ENCODE measurements at regions not wholly inside any gene's neighbourhood (a gene's known extent, or its start where the extent isn't known, plus 50 kb on each side); places are given as distances from the start of the nearest gene placed in this dataset.
"Not testable (repeated sequence)": the region's sequence is repeated elsewhere in the genome, so short reads cannot be mapped to it uniquely, and the experiment has no call there.

DNA sequence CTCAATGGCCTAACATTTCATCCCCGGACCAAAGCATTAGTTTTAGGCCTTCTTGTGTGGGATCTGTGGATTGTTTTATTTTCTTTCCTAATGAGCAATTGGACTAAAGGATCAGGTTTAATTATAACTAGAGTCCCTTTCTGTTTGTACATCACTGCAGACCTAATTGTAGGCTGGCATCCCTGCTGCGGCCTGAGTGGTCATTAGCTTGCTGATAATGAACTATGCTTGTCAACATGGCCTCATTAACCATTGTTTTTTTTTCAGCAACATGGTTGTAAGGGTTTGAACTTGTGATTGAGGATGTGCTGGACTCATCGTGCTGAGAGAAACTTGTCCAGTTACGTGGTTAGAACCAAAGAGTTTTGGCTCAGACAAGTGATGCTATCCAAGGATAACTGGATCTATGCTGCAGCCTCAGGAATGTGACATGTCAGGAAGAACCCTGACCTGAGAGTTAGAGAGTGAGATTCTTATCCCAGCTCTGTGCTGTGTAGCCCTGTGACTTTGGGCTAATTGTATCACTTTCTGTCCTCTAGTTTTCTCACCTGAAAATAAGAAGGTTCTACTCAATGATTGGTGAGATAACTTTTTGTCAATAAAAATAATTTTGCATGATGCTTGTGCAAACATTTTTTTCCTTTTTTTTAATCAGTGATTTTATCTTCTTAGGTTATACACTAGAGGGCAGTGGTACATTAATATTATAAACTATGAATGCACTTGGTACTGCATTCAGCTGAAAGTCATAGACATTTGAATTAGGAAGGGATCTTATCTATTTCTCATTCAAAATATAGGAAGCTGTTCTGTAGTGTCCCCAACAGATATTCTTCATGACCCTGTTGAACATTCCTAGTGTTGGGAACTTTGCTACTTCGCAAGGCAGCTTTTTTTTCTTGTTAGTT, 140.9 kb downstream of the RNF144B start:
- 92 to 96% methylated on average over 4 to 5 of the region's 5 CpGs for WGBS, 2 experiments
- Histone ChIP-seq H3K27ac (ENCODE audit: insufficient read depth, low read depth, low read length, poor library complexity, severe bottlenecking) (no peak overlapping the region), H3K4me1 (ENCODE audit: control insufficient read depth, insufficient read depth, low read length) (peaks cover 4% of the 10 kb centered on the region), H3K36me3 (ENCODE audit: control insufficient read depth, insufficient read depth, low read length) (no peaks in the 10 kb centered on the region), H3K9me3 (ENCODE audit: control insufficient read depth, low read length) (no peaks in the 10 kb centered on the region), H3K4me3 (ENCODE audit: insufficient read depth, low read depth, low read length) (no peak overlapping the region), H3K27me3 (ENCODE audit: control insufficient read depth, insufficient read depth, low read length, poor library complexity, severe bottlenecking) (no peaks in the 10 kb centered on the region)

DNA sequence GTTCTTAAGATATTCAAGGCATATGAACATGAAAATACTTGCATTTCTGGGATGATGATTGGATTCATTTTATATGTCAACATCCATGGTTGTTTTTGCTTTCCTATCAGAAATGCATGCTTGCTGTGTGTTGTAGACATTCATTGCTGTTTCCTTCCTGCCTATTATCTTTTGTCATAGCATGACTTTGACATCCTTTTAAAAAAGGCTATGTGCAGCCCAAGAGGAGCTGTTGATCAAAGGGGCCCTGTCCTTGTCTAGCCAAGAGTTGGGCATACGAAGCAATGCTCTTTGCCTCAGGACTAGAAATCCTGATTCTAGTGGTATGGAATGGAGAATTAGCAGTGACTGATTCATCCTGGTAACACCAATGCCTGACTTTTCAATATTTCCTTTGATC, 143.1 kb downstream of the RNF144B start:
- no peak overlapping the region for H3K4me3 ChIP-seq (ENCODE audit: insufficient read depth, low read depth, low read length)
- H3K9me3 ChIP-seq (ENCODE audit: control insufficient read depth, low read length) = no peaks in the 10 kb centered on the region
- no peaks in the 10 kb centered on the region for H3K36me3 ChIP-seq (ENCODE audit: control insufficient read depth, insufficient read depth, low read length)
- H3K27me3 ChIP-seq (ENCODE audit: control insufficient read depth, insufficient read depth, low read length, poor library complexity, severe bottlenecking) = no peaks in the 10 kb centered on the region
- no peak overlapping the region for H3K27ac ChIP-seq (ENCODE audit: insufficient read depth, low read depth, low read length, poor library complexity, severe bottlenecking)
- 92 to 100% methylated on average over 1 of the region's 1 CpG for WGBS, 2 experiments
- H3K4me1 ChIP-seq (ENCODE audit: control insufficient read depth, insufficient read depth, low read length) = peaks cover 4% of the 10 kb centered on the region

DNA sequence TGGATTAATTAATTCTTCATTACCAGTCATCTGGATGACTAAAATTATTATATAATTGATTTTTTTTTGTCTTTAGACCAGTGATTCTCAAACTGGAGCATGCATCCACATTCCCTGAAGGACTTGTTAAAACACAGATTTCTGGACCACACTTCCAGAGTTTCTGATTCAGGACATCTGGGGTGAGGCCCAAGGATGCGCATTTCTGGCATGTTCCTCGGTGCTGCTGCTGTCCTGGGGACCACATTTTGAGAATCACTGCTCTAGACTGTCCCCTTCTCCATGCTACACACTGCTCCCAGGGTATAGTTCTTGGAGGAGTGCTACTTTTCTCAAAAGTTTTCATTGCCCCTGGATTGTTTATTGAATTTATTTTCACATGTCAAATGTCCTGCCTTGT, 145.0 kb downstream of the RNF144B start:
- Histone ChIP-seq H3K36me3 (ENCODE audit: control insufficient read depth, insufficient read depth, low read length) (no peaks in the 10 kb centered on the region), H3K4me3 (ENCODE audit: insufficient read depth, low read depth, low read length) (no peak overlapping the region), H3K27ac (ENCODE audit: insufficient read depth, low read depth, low read length, poor library complexity, severe bottlenecking) (no peak overlapping the region), H3K27me3 (ENCODE audit: control insufficient read depth, insufficient read depth, low read length, poor library complexity, severe bottlenecking) (no peaks in the 10 kb centered on the region), H3K4me1 (ENCODE audit: control insufficient read depth, insufficient read depth, low read length) (no peaks in the 10 kb centered on the region), H3K9me3 (ENCODE audit: control insufficient read depth, low read length) (no peaks in the 10 kb centered on the region)
- WGBS, 2 experiments = 92 to 96% methylated on average over 2 of the region's 2 CpGs

DNA sequence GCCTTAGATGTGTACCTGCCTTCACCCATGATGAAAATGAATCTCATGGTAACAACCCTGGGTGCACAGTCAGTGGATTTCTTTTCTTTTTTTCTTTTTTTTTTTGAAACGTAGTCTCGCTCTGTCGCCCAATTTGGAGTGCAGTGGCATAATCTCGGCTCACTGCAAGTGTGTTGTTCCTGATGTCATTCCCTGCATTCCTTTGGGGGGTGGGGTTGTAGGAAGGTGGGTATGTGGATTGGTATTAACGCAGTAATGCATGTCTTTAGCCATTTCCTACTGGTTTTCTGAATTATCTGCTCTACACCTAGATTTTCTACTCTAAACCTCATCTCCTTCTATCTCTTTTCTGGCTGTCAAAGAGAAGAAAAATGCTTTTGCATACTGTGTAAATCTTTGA, 146.6 kb downstream of the RNF144B start:
- Histone ChIP-seq H3K4me3 (ENCODE audit: insufficient read depth, low read depth, low read length) (no peak overlapping the region), H3K27me3 (ENCODE audit: control insufficient read depth, insufficient read depth, low read length, poor library complexity, severe bottlenecking) (no peaks in the 10 kb centered on the region), H3K9me3 (ENCODE audit: control insufficient read depth, low read length) (no peaks in the 10 kb centered on the region), H3K27ac (ENCODE audit: insufficient read depth, low read depth, low read length, poor library complexity, severe bottlenecking) (no peak overlapping the region), H3K36me3 (ENCODE audit: control insufficient read depth, insufficient read depth, low read length) (no peaks in the 10 kb centered on the region), H3K4me1 (ENCODE audit: control insufficient read depth, insufficient read depth, low read length) (no peaks in the 10 kb centered on the region)
- WGBS, 2 experiments = 59 to 78% methylated on average over 4 to 5 of the region's 5 CpGs

DNA sequence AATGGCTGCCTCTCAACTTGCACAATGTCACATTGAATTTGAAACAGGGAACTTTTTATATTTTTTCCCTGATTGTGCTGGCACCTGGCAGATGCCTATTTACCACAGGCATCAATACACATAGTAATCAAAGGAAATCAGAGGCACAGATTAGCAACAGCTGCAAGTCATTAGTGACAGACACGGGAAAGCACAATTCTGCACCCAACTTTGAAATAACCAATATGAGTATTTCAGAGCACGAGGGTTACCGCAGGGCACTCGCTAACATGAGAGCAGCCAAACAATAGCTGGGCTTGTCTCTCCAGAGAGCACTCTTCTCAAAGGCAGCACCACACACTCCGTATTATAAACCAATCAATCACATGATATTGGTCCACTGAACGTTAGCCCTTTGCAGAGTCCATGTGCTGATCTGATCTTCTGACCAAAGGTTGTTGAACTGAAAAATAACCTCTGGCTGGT, 149.5 kb downstream of the RNF144B start:
- 87 to 90% methylated on average over 6 of the region's 6 CpGs for WGBS, 2 experiments
- H3K27me3 ChIP-seq (ENCODE audit: control insufficient read depth, insufficient read depth, low read length, poor library complexity, severe bottlenecking) = no peaks in the 10 kb centered on the region
- H3K4me3 ChIP-seq (ENCODE audit: insufficient read depth, low read depth, low read length) = no peak overlapping the region
- no peak overlapping the region for H3K27ac ChIP-seq (ENCODE audit: insufficient read depth, low read depth, low read length, poor library complexity, severe bottlenecking)
- H3K36me3 ChIP-seq (ENCODE audit: control insufficient read depth, insufficient read depth, low read length) = no peaks in the 10 kb centered on the region
- no peaks in the 10 kb centered on the region for H3K9me3 ChIP-seq (ENCODE audit: control insufficient read depth, low read length)
- H3K4me1 ChIP-seq (ENCODE audit: control insufficient read depth, insufficient read depth, low read length) = no peaks in the 10 kb centered on the region

DNA sequence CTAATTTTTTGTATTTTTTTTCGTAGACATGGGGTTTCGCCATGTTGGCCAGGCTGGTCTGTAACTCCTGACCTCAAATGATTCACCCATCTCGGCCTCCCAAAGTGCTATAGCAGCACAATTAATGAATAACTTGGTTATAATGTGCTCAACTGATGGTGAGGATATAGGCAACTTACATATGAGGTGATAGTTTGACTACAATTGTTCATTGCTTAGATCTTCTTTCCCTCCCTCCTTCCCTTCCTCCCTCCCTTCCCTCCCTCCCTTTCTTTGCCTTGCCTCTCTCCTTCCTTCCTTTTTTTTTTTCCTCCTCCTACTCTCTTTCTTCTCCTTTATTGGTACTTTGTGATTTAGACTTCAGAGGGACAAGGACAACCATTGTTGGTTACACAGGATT, 151.2 kb downstream of the RNF144B start:
- H3K36me3 ChIP-seq (ENCODE audit: control insufficient read depth, insufficient read depth, low read length) = no peaks in the 10 kb centered on the region
- H3K9me3 ChIP-seq (ENCODE audit: control insufficient read depth, low read length) = no peaks in the 10 kb centered on the region
- no peaks in the 10 kb centered on the region for H3K4me1 ChIP-seq (ENCODE audit: control insufficient read depth, insufficient read depth, low read length)
- H3K27me3 ChIP-seq (ENCODE audit: control insufficient read depth, insufficient read depth, low read length, poor library complexity, severe bottlenecking) = no peaks in the 10 kb centered on the region
- H3K27ac ChIP-seq (ENCODE audit: insufficient read depth, low read depth, low read length, poor library complexity, severe bottlenecking) = no peak overlapping the region
- WGBS, 2 experiments = 92 to 95% methylated on average over 3 of the region's 3 CpGs
- H3K4me3 ChIP-seq (ENCODE audit: insufficient read depth, low read depth, low read length) = no peak overlapping the region

DNA sequence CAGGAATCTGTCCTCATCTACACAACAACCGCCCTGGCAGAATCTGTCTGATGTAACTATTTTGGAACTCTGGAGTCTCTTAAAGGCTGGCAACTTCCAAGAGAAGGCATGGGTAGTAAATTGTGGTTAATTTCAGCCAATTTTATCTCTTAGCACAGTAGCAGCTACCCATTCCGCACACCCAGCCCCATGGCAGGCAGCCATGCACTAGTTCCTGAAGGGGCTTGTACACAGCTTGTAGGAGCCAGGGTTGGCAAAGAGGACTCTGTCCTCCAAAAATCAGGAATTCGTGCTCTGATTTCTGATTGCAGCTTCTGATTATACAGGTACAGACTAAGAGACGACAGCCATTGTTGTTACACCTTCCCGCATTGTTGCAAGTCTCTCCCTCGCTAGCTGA, 155.9 kb downstream of the RNF144B start:
- Histone ChIP-seq H3K27ac (ENCODE audit: insufficient read depth, low read depth, low read length, poor library complexity, severe bottlenecking) (no peak overlapping the region), H3K4me1 (ENCODE audit: control insufficient read depth, insufficient read depth, low read length) (no peaks in the 10 kb centered on the region), H3K36me3 (ENCODE audit: control insufficient read depth, insufficient read depth, low read length) (no peaks in the 10 kb centered on the region), H3K9me3 (ENCODE audit: control insufficient read depth, low read length) (no peaks in the 10 kb centered on the region), H3K27me3 (ENCODE audit: control insufficient read depth, insufficient read depth, low read length, poor library complexity, severe bottlenecking) (no peaks in the 10 kb centered on the region), H3K4me3 (ENCODE audit: insufficient read depth, low read depth, low read length) (no peak overlapping the region)
- 93 to 97% methylated on average over 6 of the region's 6 CpGs for WGBS, 2 experiments

DNA sequence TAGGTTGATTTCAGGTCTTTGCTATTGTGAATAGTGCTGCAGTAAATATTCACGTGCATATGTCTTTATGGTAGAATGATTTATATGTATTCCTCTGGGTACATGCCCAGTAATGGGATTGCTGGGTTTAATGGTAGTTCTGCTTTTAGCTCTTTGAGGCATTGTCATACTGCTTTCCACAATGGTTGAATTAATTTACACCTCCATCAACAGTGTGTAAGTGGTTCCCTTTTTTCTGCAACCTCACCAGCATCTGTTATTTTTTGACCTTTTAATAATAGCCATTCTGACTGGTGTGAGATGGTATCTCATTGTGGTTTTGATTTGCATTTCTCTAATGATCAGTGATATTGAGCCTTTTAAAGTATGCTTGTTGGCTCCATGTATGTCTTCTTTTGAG, 158.0 kb downstream of the RNF144B start:
- not testable (repeated sequence) for H3K9me3 ChIP-seq (ENCODE audit: control insufficient read depth, low read length); H3K4me3 ChIP-seq (ENCODE audit: insufficient read depth, low read depth, low read length); H3K4me1 ChIP-seq (ENCODE audit: control insufficient read depth, insufficient read depth, low read length); H3K27ac ChIP-seq (ENCODE audit: insufficient read depth, low read depth, low read length, poor library complexity, severe bottlenecking); H3K36me3 ChIP-seq (ENCODE audit: control insufficient read depth, insufficient read depth, low read length); H3K27me3 ChIP-seq (ENCODE audit: control insufficient read depth, insufficient read depth, low read length, poor library complexity, severe bottlenecking)
- WGBS, 2 experiments = 91 to 100% methylated on average over 1 of the region's 1 CpG

DNA sequence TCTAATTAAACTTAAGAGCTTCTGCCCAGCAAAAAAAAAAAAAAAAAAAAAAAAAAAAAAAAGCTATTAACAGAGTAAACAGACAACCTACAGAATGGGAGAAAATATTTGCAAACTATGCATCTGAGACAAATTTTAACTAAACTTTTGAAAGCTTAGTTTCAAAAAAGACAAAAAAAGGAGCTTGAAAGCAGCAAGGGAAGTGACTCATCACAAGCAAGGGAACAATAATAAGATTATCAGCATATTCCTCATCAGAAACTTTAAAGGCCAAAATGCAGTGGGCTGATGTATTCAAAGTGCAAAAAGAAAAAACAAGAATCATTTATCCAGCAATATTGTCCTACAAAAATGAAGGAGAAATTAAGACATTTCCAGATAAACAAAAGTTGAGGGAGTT, 158.6 kb downstream of the RNF144B start:
- Histone ChIP-seq H3K27me3 (ENCODE audit: control insufficient read depth, insufficient read depth, low read length, poor library complexity, severe bottlenecking) (no peaks in the 10 kb centered on the region), H3K9me3 (ENCODE audit: control insufficient read depth, low read length) (no peaks in the 10 kb centered on the region), H3K4me1 (ENCODE audit: control insufficient read depth, insufficient read depth, low read length) (no peaks in the 10 kb centered on the region), H3K4me3 (ENCODE audit: insufficient read depth, low read depth, low read length) (no peak overlapping the region), H3K27ac (ENCODE audit: insufficient read depth, low read depth, low read length, poor library complexity, severe bottlenecking) (no peak overlapping the region), H3K36me3 (ENCODE audit: control insufficient read depth, insufficient read depth, low read length) (no peaks in the 10 kb centered on the region)

DNA sequence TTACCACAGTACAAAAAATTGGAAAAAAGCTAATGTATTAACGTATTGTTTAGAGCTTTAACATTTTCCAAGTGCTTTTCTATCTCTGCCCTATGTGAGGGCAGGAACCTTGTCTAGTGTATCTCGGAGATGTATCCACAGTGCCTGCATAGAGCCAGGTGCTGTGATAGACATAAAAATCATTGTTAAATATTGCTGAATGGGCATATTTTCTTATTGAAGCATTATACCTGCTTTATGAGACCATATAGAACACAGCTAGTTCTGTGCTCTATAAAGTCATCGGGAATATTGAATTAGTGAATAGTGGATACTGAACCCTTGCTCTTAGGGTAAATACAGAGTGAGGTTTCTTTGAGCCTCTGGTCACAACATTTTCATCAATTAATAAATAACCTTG, 163.0 kb downstream of the RNF144B start:
- WGBS, 2 experiments = 92 to 100% methylated on average over 1 to 3 of the region's 3 CpGs
- no peaks in the 10 kb centered on the region for H3K36me3 ChIP-seq (ENCODE audit: control insufficient read depth, insufficient read depth, low read length)
- H3K9me3 ChIP-seq (ENCODE audit: control insufficient read depth, low read length) = no peaks in the 10 kb centered on the region
- H3K27me3 ChIP-seq (ENCODE audit: control insufficient read depth, insufficient read depth, low read length, poor library complexity, severe bottlenecking) = no peaks in the 10 kb centered on the region
- no peak overlapping the region for H3K27ac ChIP-seq (ENCODE audit: insufficient read depth, low read depth, low read length, poor library complexity, severe bottlenecking)
- no peaks in the 10 kb centered on the region for H3K4me1 ChIP-seq (ENCODE audit: control insufficient read depth, insufficient read depth, low read length)
- no peak overlapping the region for H3K4me3 ChIP-seq (ENCODE audit: insufficient read depth, low read depth, low read length)
